ENCODE measurements at regions not wholly inside any gene's neighbourhood (a gene's known extent, or its start where the extent isn't known, plus 50 kb on each side); places are given as distances from the start of the nearest gene placed in this dataset.

DNA sequence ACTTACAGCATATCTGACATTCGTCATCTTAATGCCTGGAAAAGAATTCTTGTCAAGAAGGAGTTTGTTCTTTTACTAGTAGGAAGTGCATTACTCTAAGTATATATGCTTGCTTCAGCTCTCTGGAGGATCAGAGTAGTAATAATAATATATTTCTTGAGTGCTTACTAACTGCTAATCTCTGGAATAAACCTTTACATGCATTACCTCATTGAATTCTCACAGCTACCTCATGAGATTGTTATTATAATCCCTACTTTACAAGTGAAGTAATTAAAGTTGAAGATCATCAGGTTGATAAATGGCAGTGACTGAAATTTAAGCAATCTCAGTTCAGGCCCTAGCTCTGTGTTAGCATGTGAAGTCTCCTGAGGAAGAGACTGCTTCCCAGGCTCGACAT is 115.0 kb upstream of the PDE5A start:
- DNase-seq = no peak

DNA sequence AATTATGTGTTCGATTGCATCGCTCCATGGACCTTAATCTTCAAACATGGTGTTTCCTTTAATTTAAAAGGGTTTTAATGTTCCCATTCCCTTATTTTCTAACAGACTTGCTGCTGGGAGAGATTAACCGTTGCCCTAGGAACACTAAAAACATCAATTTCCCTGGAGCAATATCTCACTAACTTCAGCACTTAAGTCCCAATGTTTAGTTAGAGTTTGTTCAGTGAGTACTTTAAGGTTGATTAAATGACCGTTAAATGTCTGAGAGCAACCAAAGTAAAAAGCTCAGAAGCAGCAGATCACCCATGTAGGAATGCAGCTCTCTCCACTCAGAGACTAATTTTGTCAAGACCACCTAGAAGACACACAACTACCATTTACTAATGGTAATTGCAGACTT is 111.2 kb upstream of the PDE5A start:
- DNase-seq = no peak

DNA sequence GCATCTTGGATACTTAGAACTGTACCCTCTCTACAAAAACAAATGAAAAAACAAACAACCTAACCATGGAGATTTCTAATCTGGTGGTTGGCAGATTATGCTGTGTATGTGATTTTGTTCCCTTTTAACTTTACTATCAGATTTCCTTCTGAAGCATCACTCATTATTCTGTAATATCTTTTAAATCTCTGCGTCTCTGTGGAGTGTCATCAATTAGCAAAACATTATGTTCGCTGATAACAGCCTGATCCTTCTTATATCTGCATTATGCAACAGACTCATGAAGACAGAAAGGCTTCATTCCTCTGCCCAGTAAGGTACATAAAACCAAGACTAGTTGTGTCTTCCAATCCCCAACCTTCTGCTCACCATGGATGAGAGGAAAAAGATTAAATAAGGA is 110.3 kb upstream of the PDE5A start:
- no peak for DNase-seq

GRCh38 chr4:119736559-119736958 is 108.0 kb upstream of the PDE5A start:
- DNase-seq = no peak

DNA sequence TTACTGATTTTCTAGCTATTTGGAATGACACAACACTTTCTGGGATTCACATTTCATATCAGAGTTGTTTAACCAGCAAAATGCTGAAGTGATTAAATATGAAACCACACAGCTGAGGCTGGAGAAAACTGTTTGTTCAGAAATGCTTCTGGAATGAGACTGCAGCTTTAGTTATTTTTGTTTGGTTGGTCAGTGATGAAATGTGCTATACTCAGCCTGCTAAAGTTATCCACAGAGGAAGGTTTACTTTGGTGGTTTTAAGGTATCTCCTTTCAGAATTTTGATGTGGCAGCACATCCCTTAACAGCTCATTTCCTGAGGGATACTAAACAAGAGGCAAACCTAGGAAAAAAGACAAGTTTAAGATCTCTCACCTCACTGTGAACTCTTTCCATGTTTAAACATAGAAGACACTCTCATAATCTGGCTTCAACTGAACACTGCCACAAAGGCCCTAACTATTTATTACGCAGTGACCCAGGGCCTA is 106.6 kb upstream of the PDE5A start:
- no peak for DNase-seq

- no peak for DNase-seq
Observed at GRCh38 chr4:119733431-119733830, 104.8 kb upstream of the PDE5A start.

DNA sequence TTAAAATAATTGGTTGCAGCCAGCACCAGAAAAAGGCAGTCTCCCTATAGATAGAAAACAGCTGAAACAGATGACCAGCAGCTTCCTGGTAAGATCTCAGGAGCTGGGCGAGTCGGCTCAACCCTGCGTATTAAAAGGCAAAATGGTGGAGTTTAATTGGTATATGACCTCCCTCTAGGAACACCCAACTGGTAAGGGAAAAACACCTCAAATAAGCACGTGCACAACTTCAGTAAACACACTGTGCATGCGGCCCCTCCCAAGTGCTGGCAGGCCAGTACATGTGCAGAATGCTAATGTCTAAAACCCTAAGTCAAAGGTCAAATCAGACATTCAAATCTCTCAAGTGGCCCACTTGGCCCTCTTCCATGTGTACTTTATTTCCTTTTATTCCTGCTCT is 103.2 kb upstream of the PDE5A start:
- DNase-seq = no peak

DNA sequence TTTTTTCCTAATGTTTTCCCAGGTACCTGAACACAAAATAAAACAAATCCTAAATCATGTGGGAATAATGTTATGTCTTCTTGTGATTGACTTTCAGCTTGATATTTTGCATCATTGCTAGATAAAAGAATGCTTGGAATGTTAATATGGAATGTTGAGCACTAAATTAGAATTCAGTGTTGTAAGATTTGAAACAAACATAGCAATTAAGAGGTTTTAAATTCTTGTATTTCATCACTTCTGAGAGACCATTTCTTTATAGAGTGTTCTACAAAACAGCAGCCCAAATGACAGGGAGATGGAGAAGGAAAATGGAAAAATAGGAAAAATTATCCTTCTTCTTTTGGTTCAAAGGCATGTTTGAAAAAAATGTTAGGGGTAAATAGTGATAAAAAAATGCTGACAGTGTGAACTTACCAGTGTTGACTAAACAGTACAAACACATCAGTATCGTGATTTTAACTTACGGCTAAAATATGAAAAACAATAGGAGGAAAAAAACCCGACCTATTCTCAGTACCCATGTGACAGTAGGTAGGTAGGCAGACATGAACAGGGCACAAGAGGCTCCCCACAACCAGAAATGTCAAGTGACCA is 102.6 kb upstream of the PDE5A start:
- DNase-seq = no peak

DNA sequence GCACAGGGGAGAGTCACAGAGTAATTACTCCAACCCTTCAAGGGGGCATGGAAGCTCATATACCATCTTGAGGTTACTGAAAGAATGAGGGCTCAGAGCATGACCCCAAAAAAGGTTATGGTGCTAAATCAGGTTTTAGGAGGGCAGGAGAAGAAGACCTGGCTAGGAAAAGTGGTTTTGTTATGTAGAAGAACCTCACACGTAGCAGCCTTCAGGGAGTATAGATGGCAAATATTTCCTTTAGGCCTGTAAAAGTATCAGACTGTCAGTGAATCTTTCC is 102.0 kb upstream of the PDE5A start:
- no peak for DNase-seq

DNA sequence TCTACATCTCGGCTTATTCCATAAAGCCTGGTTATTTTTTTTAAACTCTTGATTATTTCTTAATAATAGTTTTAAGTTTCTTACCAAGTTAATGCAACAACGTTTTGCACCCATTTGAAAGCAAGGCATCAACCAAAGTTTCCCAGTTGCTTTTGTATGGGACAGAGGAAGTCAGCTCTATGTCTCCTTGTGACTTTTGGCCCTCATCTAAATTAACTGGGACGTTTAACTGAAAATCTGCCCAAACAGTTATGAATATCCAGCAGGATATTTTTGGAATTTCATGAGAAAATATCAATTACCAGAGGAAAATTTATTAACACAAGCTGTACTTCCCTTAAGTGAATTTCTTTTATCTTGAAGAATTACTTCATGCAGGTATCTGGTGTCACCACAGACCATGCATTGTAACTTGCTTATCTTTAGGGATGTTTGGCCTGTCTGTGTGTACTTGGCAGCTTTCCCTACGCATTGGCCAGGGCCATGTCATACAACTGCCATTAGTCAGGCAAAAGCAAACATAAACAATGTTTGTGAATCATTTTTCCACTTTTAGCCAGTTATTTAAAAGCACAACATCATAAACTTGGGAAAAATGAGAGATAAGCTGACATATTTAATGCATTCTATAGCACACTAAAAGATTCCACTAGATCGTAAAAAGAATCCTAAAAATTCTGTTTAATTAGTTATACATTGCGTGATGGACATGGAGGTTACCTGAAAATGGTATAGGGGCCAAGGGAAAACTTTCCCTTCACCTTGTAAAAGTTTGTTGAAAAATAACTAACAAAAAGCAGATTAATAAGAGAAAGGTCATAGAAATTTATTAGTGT is 101.4 kb upstream of the PDE5A start:
- no peak for DNase-seq

GRCh38 chr4:119728692-119729593 is 100.3 kb upstream of the PDE5A start:
- no peak for DNase-seq

DNA sequence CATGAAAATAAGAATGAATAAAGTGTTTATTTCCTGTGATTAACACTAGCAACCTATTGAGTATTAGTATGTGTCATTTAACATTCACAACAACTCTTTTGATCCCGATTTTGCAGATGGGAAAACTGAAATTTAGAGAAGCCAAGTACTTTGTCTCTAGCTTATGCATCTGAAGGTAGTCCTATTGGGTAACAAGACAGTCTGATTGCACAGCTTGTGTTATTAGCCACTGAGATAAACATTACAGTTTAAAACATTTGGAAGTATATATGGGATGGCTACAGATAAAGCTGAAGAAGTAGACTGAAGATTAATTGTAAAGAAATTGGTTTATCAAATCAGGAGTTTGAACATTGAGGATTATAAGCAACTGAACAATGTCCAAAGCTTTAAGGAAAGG is 99.6 kb upstream of the PDE5A start:
- DNase-seq = no peak

DNA sequence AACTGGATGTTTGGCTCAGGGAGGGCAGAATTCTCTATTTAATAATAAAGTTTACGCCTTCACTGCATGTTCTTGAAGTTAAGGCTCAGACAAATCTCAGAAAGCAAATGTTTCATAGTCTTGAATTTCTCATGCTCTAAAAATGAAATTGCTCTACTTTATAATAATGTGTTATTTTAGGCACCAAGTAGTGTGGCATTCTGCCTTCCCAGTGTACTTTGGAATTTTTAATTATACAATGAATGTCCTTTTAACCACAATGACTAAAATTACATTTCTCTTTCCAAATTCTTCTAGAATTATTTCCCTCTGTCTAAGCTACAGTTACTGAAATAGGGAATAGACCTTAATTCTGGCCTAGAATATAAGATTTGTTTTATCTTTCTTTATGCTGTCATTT is 97.9 kb upstream of the PDE5A start:
- DNase-seq = no peak

DNA sequence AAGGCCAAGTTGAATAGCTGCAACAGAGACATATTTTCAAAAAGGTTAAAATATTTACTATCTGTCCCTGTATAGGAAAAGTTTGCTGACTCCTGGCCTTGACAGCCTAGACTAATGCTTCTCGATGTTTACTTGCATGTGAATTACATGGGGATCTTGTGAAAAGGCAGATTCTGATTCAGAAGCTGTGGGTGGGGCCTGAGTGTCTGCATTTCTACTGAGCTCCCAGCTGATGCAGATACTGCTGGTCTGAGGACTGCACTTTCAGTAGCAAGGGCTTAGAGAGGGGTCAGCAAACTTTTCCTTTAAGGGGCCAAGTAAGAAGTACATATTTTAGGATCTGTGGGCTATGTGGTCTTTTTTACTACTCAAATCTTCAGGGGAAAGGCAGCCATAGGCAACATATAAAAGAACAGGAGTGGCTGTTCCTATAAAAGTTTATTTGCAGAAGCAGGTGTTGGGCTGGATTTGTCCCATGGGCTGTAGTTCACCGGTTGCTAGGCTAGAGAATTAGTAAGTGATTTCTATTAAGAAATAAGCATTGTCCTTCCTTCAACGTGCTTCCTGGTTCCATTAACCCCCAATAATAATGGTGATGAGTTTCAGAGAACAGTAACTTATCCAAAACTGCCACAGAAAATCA is 97.2 kb upstream of the PDE5A start:
- no peak for DNase-seq

DNA sequence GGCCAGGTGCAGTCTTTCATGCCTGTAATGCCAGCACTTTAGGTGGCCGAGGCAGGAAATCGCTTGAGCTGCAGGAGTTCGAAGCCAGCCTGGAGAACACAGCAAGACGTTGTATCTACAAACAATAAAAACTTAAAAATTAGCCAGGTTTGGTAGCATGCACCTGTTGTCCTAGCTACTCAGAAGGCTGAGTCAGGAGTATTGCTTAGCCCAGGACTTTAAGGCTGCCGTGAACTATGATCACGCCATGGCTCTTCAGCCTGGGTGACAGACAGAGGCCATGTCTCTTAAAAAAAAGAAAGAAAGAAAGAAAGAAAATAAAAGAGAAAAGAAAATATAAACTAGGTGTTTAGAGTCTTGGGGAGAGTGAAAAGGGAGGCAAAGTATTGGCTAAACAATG is 96.4 kb upstream of the PDE5A start:
- no peak for DNase-seq

DNA sequence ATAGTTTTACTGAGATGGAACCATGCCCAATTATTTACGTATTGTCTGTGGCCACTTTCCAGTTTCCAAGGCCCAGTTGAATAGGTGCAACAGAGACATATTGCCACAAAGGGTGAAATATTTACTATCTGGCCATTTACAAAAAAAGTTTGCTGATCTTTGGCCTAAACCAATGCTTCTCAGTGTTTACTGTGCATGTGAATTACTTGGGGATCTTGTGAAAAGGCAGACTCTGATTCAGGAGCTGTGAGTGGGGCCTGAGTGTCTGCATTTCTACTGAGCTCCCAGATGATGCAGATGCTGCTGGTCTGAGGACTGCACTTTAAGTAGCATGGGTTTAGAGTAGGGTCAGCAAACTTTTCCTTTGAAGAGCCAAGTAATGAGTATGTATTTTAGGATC is 94.1 kb upstream of the PDE5A start:
- no peak for DNase-seq

GRCh38 chr4:119721878-119722277 is 93.3 kb upstream of the PDE5A start:
- no peak for DNase-seq

DNA sequence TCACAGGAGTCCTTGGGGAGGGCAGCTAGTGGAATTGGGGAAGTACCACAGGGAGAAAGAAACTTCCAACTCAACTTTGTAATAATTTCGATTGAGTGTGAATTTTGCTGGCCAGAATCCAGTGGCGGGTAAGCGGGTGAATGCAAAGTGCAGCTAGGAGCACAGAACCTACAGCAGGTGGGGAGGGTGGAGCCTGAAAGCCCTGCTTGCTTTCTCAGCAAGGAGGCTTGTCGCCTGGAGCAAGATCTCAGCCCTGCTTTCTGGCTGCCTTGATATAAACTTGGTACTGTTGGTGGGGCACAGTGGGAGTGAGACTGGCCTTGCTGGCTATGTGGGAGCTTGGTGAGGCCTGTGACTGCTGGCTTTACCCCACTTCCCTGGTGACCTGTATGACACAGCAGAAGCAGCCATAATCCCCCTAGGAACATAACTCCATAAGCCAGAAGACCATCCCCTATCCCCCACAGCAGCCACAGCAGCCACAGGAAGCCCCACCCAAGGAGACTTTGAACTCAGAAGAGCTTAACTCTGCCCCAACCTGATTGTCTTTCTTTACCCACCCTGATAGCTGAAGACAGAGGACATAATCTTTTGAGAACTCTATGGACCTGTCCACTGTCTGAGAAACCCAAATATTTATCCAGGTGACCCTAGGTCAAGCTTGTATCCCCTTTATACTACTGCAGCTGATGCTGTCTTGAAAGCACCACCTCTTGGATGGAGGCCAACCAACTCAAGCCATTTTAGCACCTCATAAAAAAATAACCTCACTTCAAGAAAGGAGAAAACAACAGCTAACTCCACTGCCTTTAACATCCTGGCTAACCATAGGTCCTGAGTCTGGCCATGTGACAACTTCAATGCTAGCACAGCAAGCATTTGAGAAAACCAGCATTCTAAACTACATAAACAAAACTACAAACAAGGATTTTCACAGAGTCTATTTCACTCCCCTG is 87.2 kb upstream of the PDE5A start:
- no peak for DNase-seq

DNA sequence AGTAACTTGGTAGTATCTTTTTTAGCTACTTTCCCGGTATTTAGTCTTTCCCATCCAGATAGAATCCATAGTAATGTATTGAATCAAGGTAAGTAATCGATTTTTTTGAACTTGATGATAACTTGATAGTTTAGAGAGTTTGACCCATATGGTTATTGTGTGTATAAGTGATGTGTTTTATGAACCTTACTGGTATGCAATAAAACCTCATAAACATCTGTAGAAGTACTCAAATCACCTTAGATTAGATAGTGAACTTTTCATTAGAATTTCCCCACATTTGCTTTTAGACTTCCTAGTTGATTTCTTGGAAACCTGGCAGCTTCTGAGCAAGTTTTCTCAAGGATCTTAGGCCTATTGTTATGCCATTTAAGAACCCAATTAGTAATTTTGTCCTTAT is 80.8 kb upstream of the PDE5A start:
- DNase-seq = no peak

DNA sequence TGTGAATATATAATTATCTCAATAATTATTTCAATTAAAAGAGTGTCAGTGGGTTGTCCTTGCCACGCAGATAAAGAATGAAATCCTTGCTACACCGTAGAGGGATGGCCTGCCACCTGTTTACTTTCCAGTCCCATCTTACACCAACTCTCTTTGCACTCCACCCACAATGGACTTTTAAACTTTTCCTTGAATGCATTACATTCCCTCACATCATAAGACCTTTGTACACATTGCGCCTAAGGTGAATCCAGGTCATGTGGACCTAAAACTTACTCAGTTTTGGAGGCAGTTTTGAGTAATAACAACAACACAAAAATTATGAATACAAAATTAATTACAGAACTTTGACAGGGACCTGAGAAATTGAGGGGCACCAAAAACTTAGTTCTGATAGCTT is 78.7 kb upstream of the PDE5A start:
- DNase-seq = no peak

- no peak for DNase-seq
Observed at GRCh38 chr4:119706804-119707203, 78.2 kb upstream of the PDE5A start.

DNA sequence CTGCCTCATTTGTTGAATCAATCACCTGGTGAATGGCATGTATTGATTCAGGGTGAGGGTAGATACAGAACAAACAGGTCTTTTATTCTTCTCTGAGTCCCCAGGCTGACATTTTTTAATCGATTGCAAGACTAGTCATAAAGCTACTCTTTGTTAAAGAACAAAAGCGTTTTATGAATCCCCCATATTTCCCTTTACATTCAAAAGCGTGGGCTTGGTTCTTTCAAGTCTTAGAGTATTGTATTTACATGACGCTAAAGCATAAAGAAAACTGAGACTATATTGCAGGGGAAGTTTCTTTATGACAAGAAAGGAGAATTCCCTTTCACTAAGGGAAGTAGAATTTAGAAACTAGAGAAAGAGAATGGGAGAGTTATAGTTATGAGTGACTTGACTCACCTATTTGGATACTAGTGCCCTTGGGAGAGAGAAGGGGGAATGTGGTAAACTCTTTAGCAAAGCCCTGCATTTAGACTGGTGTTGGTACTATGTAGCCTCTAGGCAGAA is 69.3 kb upstream of the PDE5A start:
- no peak for DNase-seq

All from right forelimb (tissue), 1 donor.